PC-9 (cell line): ENCODE measurements at regions not wholly inside any gene's neighbourhood (a gene's known extent, or its start where the extent isn't known, plus 50 kb on each side); places are given as distances from the start of the nearest gene placed in this dataset.

Experiments used
- BruUV-seq: library from RNA; stranded (reverse); fragments of 400-500 nt; replicated peaks from 2 replicates; lab custom pipeline; 2021; lab: Mats Ljungman, UMichigan
- CTCF ChIA-PET: fragments of 300-600 bp; sonication (Branson Sonifier 250); formaldehyde crosslinking; loops from one replicate; lab custom pipeline; 2022; ENCODE audit warnings: antibody characterized with exemption; lab: Charles Lee
- POLR2A ChIA-PET: fragments of 300-600 bp; sonication (Branson Sonifier 250); formaldehyde crosslinking; loops from one replicate; lab custom pipeline; 2022; ENCODE audit warnings: antibody characterized with exemption; ENCODE audit not compliant: unreplicated experiment; lab: Charles Lee
- DNase-seq, 2 experiments: peaks; one replicate each; pipeline versions ENCODE4 v3.0.0 to v3.0.0-alpha.2; 2015 to 2022; ENCODE audit warnings: mixed read lengths in 1 of 2
- H2AFZ ChIP-seq: fragments of 200-600 bp; sonication (generic); 2 replicates; pipeline ENCODE4 v1.8.1; 2017; ENCODE audit warnings: antibody characterized with exemption
- H3F3A ChIP-seq: fragments of 200-600 bp; sonication (generic); 2 replicates; pipeline ENCODE4 v1.8.1; 2017; ENCODE audit warnings: antibody characterized with exemption, mild to moderate bottlenecking, low read depth; ENCODE audit not compliant: insufficient read depth
- H3K27ac ChIP-seq: fragments of 200-600 bp; sonication (generic); 2 replicates; pipeline ENCODE4 v1.6.1; 2016; ENCODE audit warnings: mixed run types
- H3K27me3 ChIP-seq: fragments of 200-600 bp; sonication (generic); 2 replicates; pipeline ENCODE4 v1.6.1; 2016; ENCODE audit warnings: low read depth, mixed run types; ENCODE audit not compliant: insufficient read depth
- H3K36me3 ChIP-seq: fragments of 200-600 bp; sonication (generic); 2 replicates; pipeline ENCODE4 v1.6.1; 2016; ENCODE audit warnings: low read depth, mixed run types
- H3K4me1 ChIP-seq: fragments of 200-600 bp; sonication (generic); replicated peaks from 2 replicates; pipeline ENCODE4 v1.6.1; 2016; ENCODE audit warnings: mixed run types; ENCODE audit not compliant: insufficient read depth
- H3K4me2 ChIP-seq: fragments of 200-600 bp; sonication (generic); 2 replicates; pipeline ENCODE4 v1.6.1; 2017; ENCODE audit warnings: mixed run types
- H3K4me3 ChIP-seq: fragments of 200-600 bp; sonication (generic); 2 replicates; pipeline ENCODE4 v1.6.1; 2016; ENCODE audit warnings: mixed run types
- H3K79me2 ChIP-seq: fragments of 200-600 bp; sonication (generic); 2 replicates; pipeline ENCODE4 v1.6.1; 2017; ENCODE audit warnings: low read depth, mixed run types
- H3K9me2 ChIP-seq: fragments of 200-600 bp; sonication (generic); 2 replicates; pipeline ENCODE4 v1.8.1; 2017; ENCODE audit warnings: mild to moderate bottlenecking; ENCODE audit not compliant: insufficient read depth
- H3K9me3 ChIP-seq: fragments of 200-600 bp; sonication (generic); 2 replicates; pipeline ENCODE4 v1.8.1; 2016; ENCODE audit warnings: low read depth; ENCODE audit not compliant: insufficient read depth
- H4K20me1 ChIP-seq: fragments of 200-600 bp; sonication (generic); 2 replicates; pipeline ENCODE4 v1.8.1; 2017; ENCODE audit not compliant: insufficient read depth
- EZH2 ChIP-seq: fragments of 200-600 bp; sonication (generic); IDR thresholded peaks from 2 replicates; pipeline ENCODE4 v1.8.0; 2017; ENCODE audit warnings: antibody characterized with exemption, low read depth
- intact Hi-C: fragments of 100-400 bp; cut with micrococcal nuclease; formaldehyde crosslinking; loops from one replicate; pipeline ENCODE4 v1.10.0; 2022; ENCODE audit not compliant: unreplicated experiment
- TF ChIP-seq, protein P1 (sequence below): fragments of 200-600 bp; sonication (generic); conservative IDR thresholded peaks from 2 replicates; pipeline ENCODE4 v1.6.1; 2017; ENCODE audit warnings: mixed run types, antibody characterized with exemption, mild to moderate bottlenecking, moderate library complexity

DNA sequence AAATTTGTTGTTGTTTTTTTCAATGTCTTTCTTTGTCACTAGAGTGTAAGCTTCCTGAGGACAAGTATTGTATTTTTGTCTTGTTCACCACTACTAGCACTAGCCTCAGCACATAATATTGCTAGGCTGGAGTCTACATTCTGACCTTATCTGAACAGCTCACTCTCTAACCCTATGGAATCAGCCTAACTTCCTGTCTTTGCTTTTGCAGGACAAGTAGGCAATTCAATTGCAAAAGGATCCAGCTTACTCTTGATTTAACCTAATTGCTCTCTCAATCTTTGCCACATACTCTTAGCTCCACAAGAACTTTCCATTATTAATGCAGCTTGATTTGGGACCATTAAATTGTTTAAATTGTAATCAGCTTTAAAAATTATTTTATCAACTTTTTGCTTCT is 308.5 kb downstream of the MAN2A1 start:
- no peaks in the 10 kb centered on the region for H3K9me3 ChIP-seq
- no peaks in the 10 kb centered on the region for H3K36me3 ChIP-seq
- H3K27ac ChIP-seq = no peak overlapping the region
- H3K79me2 ChIP-seq = no peaks in the 10 kb centered on the region
- H3K4me2 ChIP-seq = no peak overlapping the region
- H3K4me1 ChIP-seq = no peaks in the 10 kb centered on the region
- H3K27me3 ChIP-seq = no peaks in the 10 kb centered on the region
- TF ChIP-seq, protein P1, sequence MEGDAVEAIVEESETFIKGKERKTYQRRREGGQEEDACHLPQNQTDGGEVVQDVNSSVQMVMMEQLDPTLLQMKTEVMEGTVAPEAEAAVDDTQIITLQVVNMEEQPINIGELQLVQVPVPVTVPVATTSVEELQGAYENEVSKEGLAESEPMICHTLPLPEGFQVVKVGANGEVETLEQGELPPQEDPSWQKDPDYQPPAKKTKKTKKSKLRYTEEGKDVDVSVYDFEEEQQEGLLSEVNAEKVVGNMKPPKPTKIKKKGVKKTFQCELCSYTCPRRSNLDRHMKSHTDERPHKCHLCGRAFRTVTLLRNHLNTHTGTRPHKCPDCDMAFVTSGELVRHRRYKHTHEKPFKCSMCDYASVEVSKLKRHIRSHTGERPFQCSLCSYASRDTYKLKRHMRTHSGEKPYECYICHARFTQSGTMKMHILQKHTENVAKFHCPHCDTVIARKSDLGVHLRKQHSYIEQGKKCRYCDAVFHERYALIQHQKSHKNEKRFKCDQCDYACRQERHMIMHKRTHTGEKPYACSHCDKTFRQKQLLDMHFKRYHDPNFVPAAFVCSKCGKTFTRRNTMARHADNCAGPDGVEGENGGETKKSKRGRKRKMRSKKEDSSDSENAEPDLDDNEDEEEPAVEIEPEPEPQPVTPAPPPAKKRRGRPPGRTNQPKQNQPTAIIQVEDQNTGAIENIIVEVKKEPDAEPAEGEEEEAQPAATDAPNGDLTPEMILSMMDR = no peak
- TF ChIP-seq EZH2 = no peak
- no TSS peak for BruUV-seq
- H4K20me1 ChIP-seq = no peaks in the 10 kb centered on the region
- ChIA-PET CTCF (no interaction called here), POLR2A (no interaction called here)
- intact Hi-C loops = no loop called here
- DNase-seq = no peak
- H2AFZ ChIP-seq = no peak overlapping the region
- H3K9me2 ChIP-seq = no peaks in the 10 kb centered on the region
- H3F3A ChIP-seq = no peaks in the 10 kb centered on the region
- H3K4me3 ChIP-seq = no peak overlapping the region

DNA sequence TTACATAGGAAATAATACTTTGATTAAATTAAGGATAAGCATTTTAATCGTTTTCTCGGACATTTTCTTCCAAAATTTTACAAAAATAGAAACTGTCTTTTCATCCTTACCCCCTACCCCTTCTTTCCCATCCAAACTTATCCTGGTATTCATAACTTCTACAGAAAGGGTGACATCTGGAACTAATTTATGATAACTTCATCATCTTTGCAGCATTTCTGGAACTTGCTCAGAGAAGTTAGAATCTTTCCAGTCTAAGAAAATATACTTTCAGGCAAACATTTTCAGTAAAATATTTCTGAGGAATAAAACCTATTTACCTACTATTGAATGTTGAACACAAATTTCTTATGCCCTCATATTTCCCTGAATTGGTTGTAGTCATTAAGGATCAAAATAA is 309.0 kb downstream of the MAN2A1 start:
- BruUV-seq = no TSS peak
- H3K79me2 ChIP-seq = no peaks in the 10 kb centered on the region
- TF ChIP-seq, protein P1 = no peak
- no peak for TF ChIP-seq EZH2
- intact Hi-C loops = no loop called here
- H3K27ac ChIP-seq = no peak overlapping the region
- no peak overlapping the region for H3K4me2 ChIP-seq
- no peak overlapping the region for H3K4me3 ChIP-seq
- H2AFZ ChIP-seq = no peak overlapping the region
- H3K36me3 ChIP-seq = no peaks in the 10 kb centered on the region
- no peaks in the 10 kb centered on the region for H3K9me2 ChIP-seq
- no peaks in the 10 kb centered on the region for H4K20me1 ChIP-seq
- CTCF ChIA-PET = no interaction called here
- POLR2A ChIA-PET = no interaction called here
- no peaks in the 10 kb centered on the region for H3K9me3 ChIP-seq
- H3K27me3 ChIP-seq = no peaks in the 10 kb centered on the region
- no peaks in the 10 kb centered on the region for H3F3A ChIP-seq
- DNase-seq = no peak
- no peaks in the 10 kb centered on the region for H3K4me1 ChIP-seq

DNA sequence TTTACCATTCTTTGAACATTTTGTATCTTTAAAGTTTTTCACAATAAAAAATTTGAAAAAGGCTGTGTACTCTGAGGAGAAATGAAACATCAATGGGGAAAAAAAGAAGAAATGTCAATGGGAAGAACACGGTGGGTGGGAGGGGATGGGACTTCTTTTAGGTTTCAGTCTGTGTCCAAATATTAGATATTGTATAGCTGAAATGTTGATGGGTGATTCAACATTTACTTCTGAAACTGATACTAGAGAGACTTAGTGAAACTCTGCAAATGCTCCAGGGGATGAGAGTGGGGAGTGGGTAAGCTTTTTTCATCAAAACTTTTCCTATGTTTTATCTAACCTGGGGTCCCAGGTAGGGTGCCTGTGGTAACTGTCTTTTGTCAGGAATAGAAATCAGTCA is 311.9 kb downstream of the MAN2A1 start:
- CTCF ChIA-PET = no interaction called here

More for the DNA sequence above, 311.9 kb downstream of the MAN2A1 start:
- no peaks in the 10 kb centered on the region for H3K36me3 ChIP-seq
- TF ChIP-seq, protein P1 = no peak
- no peak for TF ChIP-seq EZH2
- H3F3A ChIP-seq = no peaks in the 10 kb centered on the region
- POLR2A ChIA-PET = no interaction called here
- H3K4me3 ChIP-seq = no peak overlapping the region
- intact Hi-C loops = no loop called here
- DNase-seq = no peak
- no peak overlapping the region for H2AFZ ChIP-seq
- H3K27ac ChIP-seq = no peak overlapping the region
- H3K4me2 ChIP-seq = no peak overlapping the region
- no peaks in the 10 kb centered on the region for H3K9me2 ChIP-seq
- BruUV-seq = no TSS peak
- no peaks in the 10 kb centered on the region for H4K20me1 ChIP-seq
- H3K4me1 ChIP-seq = no peaks in the 10 kb centered on the region
- no peaks in the 10 kb centered on the region for H3K27me3 ChIP-seq
- no peaks in the 10 kb centered on the region for H3K79me2 ChIP-seq
- no peaks in the 10 kb centered on the region for H3K9me3 ChIP-seq
